Hepatocyte (in vitro differentiated cells): ENCODE measurements at regions not wholly inside any gene's neighbourhood (a gene's known extent, or its start where the extent isn't known, plus 50 kb on each side); places are given as distances from the start of the nearest gene placed in this dataset.

Experiments used
- DNase-seq: peaks from one replicate; pipeline ENCODE4 v3.0.0-alpha.2; 2016; ENCODE audit warnings: low spot score
- H2AFZ ChIP-seq: fragments of 200-600 bp; sonication (generic); 2 replicates; pipeline ENCODE4 v1.6.0; 2016; ENCODE audit warnings: antibody characterized with exemption, mild to moderate bottlenecking
- H3K27ac ChIP-seq: fragments of 200-600 bp; sonication (generic); 2 replicates; pipeline ENCODE4 v1.5.1; 2016; ENCODE audit warnings: mild to moderate bottlenecking
- H3K27me3 ChIP-seq: fragments of 200-600 bp; sonication (generic); 2 replicates; pipeline ENCODE4 v1.6.1; 2016
- H3K36me3 ChIP-seq: fragments of 200-600 bp; sonication (generic); replicated peaks from 2 replicates; pipeline ENCODE4 v1.5.1; 2016; ENCODE audit warnings: low read depth; ENCODE audit not compliant: insufficient read depth
- H3K4me1 ChIP-seq: fragments of 200-600 bp; sonication (generic); 2 replicates; pipeline ENCODE4 v1.5.1; 2016; ENCODE audit warnings: mild to moderate bottlenecking, moderate library complexity; ENCODE audit not compliant: insufficient read depth
- H3K4me2 ChIP-seq: fragments of 200-600 bp; sonication (generic); 2 replicates; pipeline ENCODE4 v1.6.0; 2016
- H3K4me3 ChIP-seq: fragments of 200-600 bp; sonication (generic); 2 replicates; pipeline ENCODE4 v1.5.1; 2016; ENCODE audit warnings: mild to moderate bottlenecking
- H3K79me2 ChIP-seq: fragments of 200-600 bp; sonication (generic); 2 replicates; pipeline ENCODE4 v1.6.0; 2017; ENCODE audit warnings: mild to moderate bottlenecking
- H3K9me2 ChIP-seq: fragments of 200-600 bp; sonication (generic); replicated peaks from 2 replicates; pipeline ENCODE4 v1.6.0; 2017; ENCODE audit warnings: mild to moderate bottlenecking; ENCODE audit not compliant: insufficient read depth
- H3K9me3 ChIP-seq: fragments of 200-600 bp; sonication (generic); 2 replicates; pipeline ENCODE4 v1.5.1; 2016; ENCODE audit warnings: low read depth, mild to moderate bottlenecking
- H4K20me1 ChIP-seq: fragments of 200-600 bp; sonication (generic); 2 replicates; pipeline ENCODE4 v1.6.0; 2016; ENCODE audit warnings: mild to moderate bottlenecking; ENCODE audit not compliant: insufficient read depth, poor library complexity, severe bottlenecking
- EZH2 ChIP-seq: fragments of 200-600 bp; sonication (generic); IDR thresholded peaks from 2 replicates; pipeline ENCODE4 v1.6.1; 2016; ENCODE audit warnings: antibody characterized with exemption, mild to moderate bottlenecking, borderline replicate concordance
- EZH2phosphoT487 ChIP-seq: fragments of 200-600 bp; sonication (generic); IDR thresholded peaks from one replicate; pipeline ENCODE4 v1.6.1; 2018; ENCODE audit warnings: antibody characterized with exemption, mild to moderate bottlenecking, low read depth, moderate library complexity; ENCODE audit not compliant: unreplicated experiment, severe bottlenecking
- WGBS: methylation state at CpG from one replicate; pipeline ENCODE4 v1.1.6; 2016; ENCODE audit warnings: low lambda C conversion rate; ENCODE audit errors: missing lambda C conversion rate; 5-methylcytosine and 5-hydroxymethylcytosine counted together
- TF ChIP-seq, protein P1 (sequence below): fragments of 200-600 bp; sonication (generic); IDR thresholded peaks from 2 replicates; pipeline ENCODE4 v1.5.1; 2016; ENCODE audit warnings: antibody characterized with exemption, mild to moderate bottlenecking; ENCODE audit not compliant: poor library complexity

GRCh38 chr5:53330491-53330890 is 149.9 kb upstream of the FST start:
- DNase-seq = no peak
- H2AFZ ChIP-seq = no peak overlapping the region
- H4K20me1 ChIP-seq = no peaks in the 10 kb centered on the region
- H3K9me2 ChIP-seq = no peaks in the 10 kb centered on the region
- TF ChIP-seq EZH2 = no peak
- TF ChIP-seq, protein P1, sequence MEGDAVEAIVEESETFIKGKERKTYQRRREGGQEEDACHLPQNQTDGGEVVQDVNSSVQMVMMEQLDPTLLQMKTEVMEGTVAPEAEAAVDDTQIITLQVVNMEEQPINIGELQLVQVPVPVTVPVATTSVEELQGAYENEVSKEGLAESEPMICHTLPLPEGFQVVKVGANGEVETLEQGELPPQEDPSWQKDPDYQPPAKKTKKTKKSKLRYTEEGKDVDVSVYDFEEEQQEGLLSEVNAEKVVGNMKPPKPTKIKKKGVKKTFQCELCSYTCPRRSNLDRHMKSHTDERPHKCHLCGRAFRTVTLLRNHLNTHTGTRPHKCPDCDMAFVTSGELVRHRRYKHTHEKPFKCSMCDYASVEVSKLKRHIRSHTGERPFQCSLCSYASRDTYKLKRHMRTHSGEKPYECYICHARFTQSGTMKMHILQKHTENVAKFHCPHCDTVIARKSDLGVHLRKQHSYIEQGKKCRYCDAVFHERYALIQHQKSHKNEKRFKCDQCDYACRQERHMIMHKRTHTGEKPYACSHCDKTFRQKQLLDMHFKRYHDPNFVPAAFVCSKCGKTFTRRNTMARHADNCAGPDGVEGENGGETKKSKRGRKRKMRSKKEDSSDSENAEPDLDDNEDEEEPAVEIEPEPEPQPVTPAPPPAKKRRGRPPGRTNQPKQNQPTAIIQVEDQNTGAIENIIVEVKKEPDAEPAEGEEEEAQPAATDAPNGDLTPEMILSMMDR = no peak
- no peak for TF ChIP-seq EZH2phosphoT487
- H3K27me3 ChIP-seq = no peaks in the 10 kb centered on the region
- no peak overlapping the region for H3K4me2 ChIP-seq
- H3K36me3 ChIP-seq = no peaks in the 10 kb centered on the region
- no peak overlapping the region for H3K27ac ChIP-seq
- no peak overlapping the region for H3K4me3 ChIP-seq
- no peaks in the 10 kb centered on the region for H3K9me3 ChIP-seq
- H3K79me2 ChIP-seq = no peaks in the 10 kb centered on the region
- WGBS = 80% methylated on average over 2 of the region's 2 CpGs
- H3K4me1 ChIP-seq = no peaks in the 10 kb centered on the region

GRCh38 chr5:53331463-53331862 is 149.0 kb upstream of the FST start:
- H3K27me3 ChIP-seq = no peaks in the 10 kb centered on the region
- no peak overlapping the region for H3K27ac ChIP-seq
- no peak overlapping the region for H2AFZ ChIP-seq
- no peaks in the 10 kb centered on the region for H3K9me2 ChIP-seq
- H3K4me1 ChIP-seq = no peaks in the 10 kb centered on the region
- 64% methylated on average over 1 of the region's 1 CpG for WGBS
- no peaks in the 10 kb centered on the region for H3K9me3 ChIP-seq
- no peak overlapping the region for H3K4me3 ChIP-seq
- H3K79me2 ChIP-seq = no peaks in the 10 kb centered on the region
- DNase-seq = no peak
- H4K20me1 ChIP-seq = no peaks in the 10 kb centered on the region
- TF ChIP-seq EZH2 = no peak
- no peak for TF ChIP-seq EZH2phosphoT487
- TF ChIP-seq, protein P1 = no peak
- no peak overlapping the region for H3K4me2 ChIP-seq
- no peaks in the 10 kb centered on the region for H3K36me3 ChIP-seq

GRCh38 chr5:53333160-53333559 is 147.3 kb upstream of the FST start:
- Histone ChIP-seq H3K9me2 (no peaks in the 10 kb centered on the region), H4K20me1 (no peaks in the 10 kb centered on the region), H3K79me2 (no peaks in the 10 kb centered on the region), H3K36me3 (no peaks in the 10 kb centered on the region), H3K27me3 (no peaks in the 10 kb centered on the region), H3K4me2 (no peak overlapping the region), H3K9me3 (no peaks in the 10 kb centered on the region), H3K4me3 (no peak overlapping the region), H2AFZ (no peak overlapping the region), H3K27ac (no peak overlapping the region), H3K4me1 (no peaks in the 10 kb centered on the region)
- no peak for DNase-seq
- TF ChIP-seq EZH2phosphoT487 = no peak
- TF ChIP-seq, protein P1 = no peak
- no peak for TF ChIP-seq EZH2
- 47% methylated on average over 3 of the region's 3 CpGs for WGBS

DNA sequence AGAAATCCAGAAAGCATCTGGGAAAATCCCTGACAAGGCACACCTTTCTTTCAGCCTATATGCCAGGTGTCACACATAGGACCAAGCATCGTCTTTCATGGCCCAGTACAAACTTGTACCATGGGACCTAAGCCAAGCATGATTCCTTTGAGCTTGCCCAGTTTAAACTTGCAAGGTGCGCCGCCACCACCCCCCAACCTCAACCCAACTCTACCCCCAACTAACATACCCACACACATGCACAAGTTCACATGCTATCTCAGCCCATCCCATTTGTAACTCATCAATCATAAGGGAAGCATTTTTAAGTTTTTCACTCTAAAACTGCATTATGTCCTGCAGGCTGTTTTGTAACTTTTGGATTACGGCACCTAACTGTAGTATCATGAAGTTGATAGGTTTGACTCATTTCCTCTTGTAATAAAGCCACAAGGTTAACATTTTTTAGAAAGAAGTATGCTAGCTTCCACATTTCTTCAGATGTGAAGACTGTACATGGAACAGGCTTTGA is 145.9 kb upstream of the FST start:
- TF ChIP-seq, protein P1 = no peak
- no peak for TF ChIP-seq EZH2
- TF ChIP-seq EZH2phosphoT487 = no peak
- H4K20me1 ChIP-seq = no peaks in the 10 kb centered on the region
- H3K27ac ChIP-seq = no peak overlapping the region
- no peak overlapping the region for H2AFZ ChIP-seq
- no peaks in the 10 kb centered on the region for H3K9me2 ChIP-seq
- H3K4me1 ChIP-seq = no peaks in the 10 kb centered on the region
- no peak overlapping the region for H3K4me2 ChIP-seq
- H3K36me3 ChIP-seq = no peaks in the 10 kb centered on the region
- H3K4me3 ChIP-seq = no peak overlapping the region
- WGBS = 92% methylated on average over 4 of the region's 4 CpGs
- DNase-seq = no peak
- no peaks in the 10 kb centered on the region for H3K27me3 ChIP-seq
- H3K79me2 ChIP-seq = no peaks in the 10 kb centered on the region
- H3K9me3 ChIP-seq = no peaks in the 10 kb centered on the region
